GM19351 (cell line): ENCODE measurements at regions not wholly inside any gene's neighbourhood (a gene's known extent, or its start where the extent isn't known, plus 50 kb on each side); places are given as distances from the start of the nearest gene placed in this dataset.
A peak's percentile ranks its signal among the peaks of the same experiment; 100 is the strongest.

Experiments
- ATAC-seq: cut with Tn5 transposase; IDR thresholded peaks from one replicate; pipeline ENCODE4 v1.9.1; 2021; ENCODE audit warnings: mild to moderate bottlenecking, moderate library complexity; ENCODE audit not compliant: unreplicated experiment

- no peak for ATAC-seq
These were observed 278.2 kb upstream of the GATB start for GRCh38 chr4:152039023-152039481.

GRCh38 chr4:152038238-152038637 is 277.4 kb upstream of the GATB start:
- no peak for ATAC-seq

- ATAC-seq, result no peak
These were observed 276.6 kb upstream of the GATB start for GRCh38 chr4:152037435-152037834.

- ATAC-seq, result no peak
These were observed 272.8 kb upstream of the GATB start for GRCh38 chr4:152033621-152034020.

- no peak for ATAC-seq
These were observed 271.9 kb upstream of the GATB start for GRCh38 chr4:152032722-152033131.

GRCh38 chr4:152029631-152030030 is 268.8 kb upstream of the GATB start:
- no peak for ATAC-seq

- ATAC-seq, result no peak
These were observed 267.3 kb upstream of the GATB start for GRCh38 chr4:152028131-152028530.

GRCh38 chr4:152024881-152025280 is 264.1 kb upstream of the GATB start:
- ATAC-seq, result no peak

- ATAC-seq, result no peak
These were observed 262.9 kb upstream of the GATB start for GRCh38 chr4:152023674-152024073.

GRCh38 chr4:152022543-152022942 is 261.7 kb upstream of the GATB start:
- ATAC-seq, result no peak

- ATAC-seq, result no peak
These were observed 261.1 kb upstream of the GATB start for GRCh38 chr4:152021788-152022438.

- no peak for ATAC-seq
These were observed 259.3 kb upstream of the GATB start for GRCh38 chr4:152020073-152020472.

GRCh38 chr4:152016303-152016620 is 255.5 kb upstream of the GATB start:
- no peak for ATAC-seq

GRCh38 chr4:152015597-152016302 is 254.9 kb upstream of the GATB start:
- ATAC-seq, result no peak

- ATAC-seq, result peak; percentile 90
These were observed 253.5 kb upstream of the GATB start for GRCh38 chr4:152014280-152014679.

GRCh38 chr4:152011469-152011868 is 250.7 kb upstream of the GATB start:
- no peak for ATAC-seq

GRCh38 chr4:152010710-152011079 is 249.9 kb upstream of the GATB start:
- ATAC-seq, result no peak

GRCh38 chr4:152009983-152010709 is 249.3 kb upstream of the GATB start:
- ATAC-seq, result no peak

- ATAC-seq, result no peak
These were observed 248.3 kb upstream of the GATB start for GRCh38 chr4:152009031-152009670.

- ATAC-seq, result no peak
These were observed 246.3 kb upstream of the GATB start for GRCh38 chr4:152007111-152007510.

- no peak for ATAC-seq
These were observed 244.0 kb upstream of the GATB start for GRCh38 chr4:152004801-152005200.

GRCh38 chr4:152000518-152000917 is 239.7 kb upstream of the GATB start:
- no peak for ATAC-seq
